ENCODE measurements at regions not wholly inside any gene's neighbourhood (a gene's known extent, or its start where the extent isn't known, plus 50 kb on each side); places are given as distances from the start of the nearest gene placed in this dataset.

GRCh38 chr14:23814527-23815256 lies 138.9 kb upstream of the DHRS4 start:
- no peak overlapping the region for H2AFZ ChIP-seq (ENCODE audit: insufficient read depth, low read depth, low read length, poor library complexity, severe bottlenecking)
- no peak overlapping the region for H3K4me2 ChIP-seq (replicated peaks; ENCODE audit: low read depth, low read length, poor library complexity, severe bottlenecking)
- no peak for ATAC-seq (ENCODE audit: low read depth)
- H3K27me3 Mint-ChIP-seq, result peaks cover 7% of the 10 kb centered on the region
- no peaks in the 10 kb centered on the region for H3K36me3 ChIP-seq (replicated peaks in 1 of 2; ENCODE audit: control extremely low read depth in 1 of 2, control insufficient read depth in 1 of 2, extremely low read depth in 1 of 2, insufficient read depth in 2 of 2, low read length in 1 of 2)
- H4K20me1 ChIP-seq (ENCODE audit: control insufficient read depth, insufficient read depth, low read length, poor library complexity, severe bottlenecking), result no peaks in the 10 kb centered on the region
- TF ChIP-seq CTCF (IDR thresholded peaks at IDR 0.05) (no peak), EZH2 (IDR thresholded peaks at IDR 0.05; ENCODE audit: borderline replicate concordance, insufficient read depth, low read depth, low read length, poor library complexity, severe bottlenecking) (no peak)
- no peaks in the 10 kb centered on the region for H3K4me1 Mint-ChIP-seq
- H3K4me3 Mint-ChIP-seq, result no peak overlapping the region
- H3K79me2 ChIP-seq (ENCODE audit: control insufficient read depth, insufficient read depth, low read length), result no peaks in the 10 kb centered on the region
- no peaks in the 10 kb centered on the region for H3K27me3 ChIP-seq (replicated peaks in 1 of 4; ENCODE audit: control extremely low read depth in 1 of 4, control insufficient read depth in 3 of 4, insufficient read depth in 4 of 4, low read length in 3 of 4)
- H3K4me1 ChIP-seq (ENCODE audit: control insufficient read depth in 2 of 2, insufficient read depth in 2 of 2, low read length in 2 of 2), result no peaks in the 10 kb centered on the region
- no peaks in the 10 kb centered on the region for H3K9me3 Mint-ChIP-seq (ENCODE audit: insufficient read depth)
- ChIA-PET CTCF (no interaction called here), POLR2A (no interaction called here)
- intact Hi-C loops (cut with micrococcal nuclease), result no loop called here
- peaks cover 0 to 5% (median 0%) of the 10 kb centered on the region in 3 donors for H3K9me3 ChIP-seq (ENCODE audit: control extremely low read depth in 1 of 3, control insufficient read depth in 2 of 3, insufficient read depth in 1 of 3, low read length in 2 of 3)
- no peak overlapping the region for H3K9ac ChIP-seq (ENCODE audit: low read length)
- no peak overlapping the region for H3K4me3 ChIP-seq (ENCODE audit: control extremely low read depth in 1 of 5, extremely low read depth in 1 of 5, insufficient read depth in 1 of 5, low read depth in 2 of 5, low read length in 4 of 5)
- H3K27ac ChIP-seq (ENCODE audit: low read length in 2 of 2), result no peak overlapping the region
- no peak for DNase-seq
- no peak overlapping the region for H3K27ac Mint-ChIP-seq
- WGBS (ENCODE audit: insufficient coverage), result 100% methylated on average over 1 of the region's 6 CpGs

GRCh38 chr14:23816371-23816770 lies 137.2 kb upstream of the DHRS4 start:
- Histone ChIP-seq H2AFZ (ENCODE audit: insufficient read depth, low read depth, low read length, poor library complexity, severe bottlenecking) (no peak overlapping the region), H3K36me3 (replicated peaks in 1 of 2; ENCODE audit: control extremely low read depth in 1 of 2, control insufficient read depth in 1 of 2, extremely low read depth in 1 of 2, insufficient read depth in 2 of 2, low read length in 1 of 2) (no peaks in the 10 kb centered on the region), H3K4me1 (ENCODE audit: control insufficient read depth in 2 of 2, insufficient read depth in 2 of 2, low read length in 2 of 2) (no peaks in the 10 kb centered on the region), H3K79me2 (ENCODE audit: control insufficient read depth, insufficient read depth, low read length) (no peaks in the 10 kb centered on the region), H3K9ac (ENCODE audit: low read length) (no peak overlapping the region), H3K27ac (ENCODE audit: low read length in 2 of 2) (no peak overlapping the region), H3K4me3 (ENCODE audit: control extremely low read depth in 1 of 5, extremely low read depth in 1 of 5, insufficient read depth in 1 of 5, low read depth in 2 of 5, low read length in 4 of 5) (no peak overlapping the region), H3K9me3 (ENCODE audit: control extremely low read depth in 1 of 3, control insufficient read depth in 2 of 3, insufficient read depth in 1 of 3, low read length in 2 of 3) (peaks cover 0 to 5% (median 0%) of the 10 kb centered on the region in 3 donors), H3K4me2 (replicated peaks; ENCODE audit: low read depth, low read length, poor library complexity, severe bottlenecking) (no peak overlapping the region), H4K20me1 (ENCODE audit: control insufficient read depth, insufficient read depth, low read length, poor library complexity, severe bottlenecking) (no peaks in the 10 kb centered on the region), H3K27me3 (replicated peaks in 1 of 4; ENCODE audit: control extremely low read depth in 1 of 4, control insufficient read depth in 3 of 4, insufficient read depth in 4 of 4, low read length in 3 of 4) (peaks cover 0 to 3% (median 0%) of the 10 kb centered on the region in 4 experiments)
- ATAC-seq (ENCODE audit: low read depth) (no peak), DNase-seq (no peak)
- Mint-ChIP-seq H3K27me3 (peaks cover 4% of the 10 kb centered on the region), H3K9me3 (ENCODE audit: insufficient read depth) (no peaks in the 10 kb centered on the region), H3K4me3 (no peak overlapping the region), H3K27ac (no peak overlapping the region), H3K4me1 (no peaks in the 10 kb centered on the region)
- intact Hi-C loops (cut with micrococcal nuclease), result no loop called here
- POLR2A ChIA-PET, result no interaction called here
- WGBS (ENCODE audit: insufficient coverage), result 56% methylated on average over 2 of the region's 5 CpGs
- CTCF ChIA-PET, result no interaction called here
- TF ChIP-seq CTCF (IDR thresholded peaks at IDR 0.05) (no peak), EZH2 (IDR thresholded peaks at IDR 0.05; ENCODE audit: borderline replicate concordance, insufficient read depth, low read depth, low read length, poor library complexity, severe bottlenecking) (no peak)

Measured in B cell (primary cell).